GM18511 (cell line): ENCODE measurements at regions not wholly inside any gene's neighbourhood (a gene's known extent, or its start where the extent isn't known, plus 50 kb on each side); places are given as distances from the start of the nearest gene placed in this dataset.
A peak's percentile ranks its signal among the peaks of the same experiment; 100 is the strongest.

Experiments used
- ATAC-seq: cut with Tn5 transposase; IDR thresholded peaks from one replicate; pipeline ENCODE4 v1.9.1; 2021; ENCODE audit warnings: mild to moderate bottlenecking, moderate library complexity; ENCODE audit not compliant: unreplicated experiment

GRCh38 chr6:74145931-74146330 is 449.9 kb downstream of the CD109 start:
- no peak for ATAC-seq

- no peak for ATAC-seq
These were observed 441.9 kb downstream of the CD109 start for GRCh38 chr6:74137911-74138310.

GRCh38 chr6:74134327-74134726 is 438.3 kb downstream of the CD109 start:
- ATAC-seq = no peak

- ATAC-seq = no peak
These were observed 437.1 kb downstream of the CD109 start for GRCh38 chr6:74133073-74133472.

- no peak for ATAC-seq
These were observed 434.6 kb downstream of the CD109 start for GRCh38 chr6:74130641-74131040.

GRCh38 chr6:74128536-74128935 is 432.5 kb downstream of the CD109 start:
- ATAC-seq = no peak

GRCh38 chr6:74117113-74117512 is 421.1 kb downstream of the CD109 start:
- no peak for ATAC-seq

- no peak for ATAC-seq
These were observed 419.7 kb downstream of the CD109 start for GRCh38 chr6:74115674-74116073.

- ATAC-seq = peak; percentile 52
These were observed 418.4 kb downstream of the CD109 start for GRCh38 chr6:74114428-74114827.

- ATAC-seq = no peak
These were observed 417.9 kb downstream of the CD109 start for GRCh38 chr6:74113901-74114300.

- no peak for ATAC-seq
These were observed 407.4 kb downstream of the CD109 start for GRCh38 chr6:74103417-74103816.

GRCh38 chr6:74100719-74101287 is 404.8 kb downstream of the CD109 start:
- ATAC-seq = no peak

- no peak for ATAC-seq
These were observed 400.3 kb downstream of the CD109 start for GRCh38 chr6:74096329-74096728.

- ATAC-seq = no peak
These were observed 397.4 kb downstream of the CD109 start for GRCh38 chr6:74093361-74093760.

- ATAC-seq = no peak
These were observed 395.8 kb downstream of the CD109 start for GRCh38 chr6:74091794-74092157.

- ATAC-seq = peak; percentile 85
These were observed 395.3 kb downstream of the CD109 start for GRCh38 chr6:74091136-74091793.

GRCh38 chr6:74087899-74088298 is 391.9 kb downstream of the CD109 start:
- ATAC-seq = no peak

- ATAC-seq = no peak
These were observed 379.9 kb downstream of the CD109 start for GRCh38 chr6:74075896-74076295.

- no peak for ATAC-seq
These were observed 379.3 kb downstream of the CD109 start for GRCh38 chr6:74075323-74075722.

GRCh38 chr6:74074645-74075044 is 378.6 kb downstream of the CD109 start:
- no peak for ATAC-seq

- ATAC-seq = no peak
These were observed 378.0 kb downstream of the CD109 start for GRCh38 chr6:74073999-74074398.

GRCh38 chr6:74073429-74073828 is 377.4 kb downstream of the CD109 start:
- ATAC-seq = no peak

GRCh38 chr6:74071214-74071613 is 375.2 kb downstream of the CD109 start:
- ATAC-seq = no peak
